K562 (cell line): ENCODE measurements at regions not wholly inside any gene's neighbourhood (a gene's known extent, or its start where the extent isn't known, plus 50 kb on each side); places are given as distances from the start of the nearest gene placed in this dataset.

ENCODE experiments used
- FOXA1 ChIP-seq: fragments of 450-650 bp; IDR thresholded peaks from 2 replicates; pipeline ENCODE4 v1.6.1; 2016; ENCODE audit warnings: mild to moderate bottlenecking, borderline replicate concordance
- FOXM1 ChIP-seq, 2 experiments: fragments of 450-650 bp in 1 of 2; sonication (generic) in 1 of 2; formaldehyde crosslinking in 1 of 2; IDR thresholded peaks; 2 replicates each; pipeline versions ENCODE4 v1.6.1 to v1.9.0; 2017 to 2022; ENCODE audit warnings: low read depth in 2 of 2, mild to moderate bottlenecking in 2 of 2, missing genetic modification reagents in 1 of 2, moderate library complexity in 1 of 2

- TF ChIP-seq FOXA1: no peak
- TF ChIP-seq FOXM1 (IDR thresholded peaks at IDR 0.05; ENCODE audit: low read depth): no peak
- no peak for TF ChIP-seq FOXM1 (CRISPR knock-in tag; IDR thresholded peaks at IDR 0.05; ENCODE audit: low read depth)
Observed at GRCh38 chr1:219331424-219331823, 157.7 kb downstream of the LYPLAL1 start.
